ENCODE measurements at regions not wholly inside any gene's neighbourhood (a gene's known extent, or its start where the extent isn't known, plus 50 kb on each side); places are given as distances from the start of the nearest gene placed in this dataset.

DNA sequence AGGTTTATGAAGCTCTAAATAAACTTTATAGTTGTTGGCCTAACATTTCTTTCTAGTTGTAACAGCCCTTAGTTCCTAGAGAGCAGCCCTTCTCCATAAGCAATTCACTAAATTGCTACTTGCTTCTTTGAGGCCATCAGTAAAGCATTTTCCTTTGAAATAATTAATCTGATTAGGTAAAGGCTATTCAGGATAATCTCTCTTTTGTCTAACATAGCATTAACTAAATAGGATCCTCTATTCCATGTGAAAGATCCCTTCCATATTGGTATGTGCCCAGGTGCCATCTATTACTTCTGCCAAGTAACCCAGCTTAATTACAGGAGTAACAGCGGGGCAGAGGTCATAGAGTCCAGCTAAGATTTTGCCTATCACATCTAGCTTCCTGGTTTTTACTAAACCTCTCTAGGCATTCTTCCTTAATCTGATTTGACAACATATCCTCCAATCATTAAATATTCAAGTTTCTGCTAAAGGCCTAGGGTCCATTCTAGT lies 1408.0 kb downstream of the PCDH18 start:
- ChIA-PET POLR2A (ENCODE audit: unreplicated experiment) (no interaction called here), CTCF (no interaction called here)
- no peak overlapping the region for H3K18ac ChIP-seq (ENCODE audit: low read depth, low read length)
- no peaks in the 10 kb centered on the region for H4K20me1 ChIP-seq (ENCODE audit: insufficient read depth, low read length)
- no peak for TF ChIP-seq SMC3 (IDR thresholded peaks at IDR 0.05; ENCODE audit: low read depth, low read length)
- no peak for TF ChIP-seq MAFK (IDR thresholded peaks at IDR 0.05; ENCODE audit: low read depth, low read length)
- TF ChIP-seq RFX5 (IDR thresholded peaks at IDR 0.05; ENCODE audit: low read depth, low read length) = no peak
- no peak for TF ChIP-seq MXI1 (IDR thresholded peaks at IDR 0.05; ENCODE audit: borderline replicate concordance, low read depth, low read length)
- TF ChIP-seq, protein P1, sequence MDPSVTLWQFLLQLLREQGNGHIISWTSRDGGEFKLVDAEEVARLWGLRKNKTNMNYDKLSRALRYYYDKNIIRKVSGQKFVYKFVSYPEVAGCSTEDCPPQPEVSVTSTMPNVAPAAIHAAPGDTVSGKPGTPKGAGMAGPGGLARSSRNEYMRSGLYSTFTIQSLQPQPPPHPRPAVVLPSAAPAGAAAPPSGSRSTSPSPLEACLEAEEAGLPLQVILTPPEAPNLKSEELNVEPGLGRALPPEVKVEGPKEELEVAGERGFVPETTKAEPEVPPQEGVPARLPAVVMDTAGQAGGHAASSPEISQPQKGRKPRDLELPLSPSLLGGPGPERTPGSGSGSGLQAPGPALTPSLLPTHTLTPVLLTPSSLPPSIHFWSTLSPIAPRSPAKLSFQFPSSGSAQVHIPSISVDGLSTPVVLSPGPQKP (IDR thresholded peaks at IDR 0.05; ENCODE audit: borderline replicate concordance, low read depth, low read length) = no peak
- TF ChIP-seq BHLHE40 (IDR thresholded peaks at IDR 0.05; ENCODE audit: low read depth, low read length) = no peak
- no peak for TF ChIP-seq CHD1 (IDR thresholded peaks at IDR 0.05; ENCODE audit: low read depth, low read length)
- TF ChIP-seq RAD21 (IDR thresholded peaks at IDR 0.05; ENCODE audit: low read length) = no peak
- TF ChIP-seq POLR2A (IDR thresholded peaks at IDR 0.05; ENCODE audit: low read depth, low read length) = no peak
- TF ChIP-seq MAZ (IDR thresholded peaks at IDR 0.05; ENCODE audit: borderline replicate concordance, low read depth, low read length) = no peak
- no peak for TF ChIP-seq FOS (IDR thresholded peaks at IDR 0.05; ENCODE audit: low read depth, low read length)
- no peaks in the 10 kb centered on the region for H3K9me3 ChIP-seq (ENCODE audit: control insufficient read depth, insufficient read depth, low read length)
- H3K56ac ChIP-seq (ENCODE audit: extremely low read depth, insufficient read depth, low read length) = no peak overlapping the region
- ATAC-seq (ENCODE audit: low read depth) (no peak), DNase-seq (no peak)
- dilution Hi-C loops (cut with HindIII; ENCODE audit: low sequenced_read_pairs, unreplicated experiment) (no loop called here), in situ Hi-C loops (cut with MboI; ENCODE audit: low sequenced_read_pairs) (no loop called here), intact Hi-C loops (cut with micrococcal nuclease) (no loop called here)
- no peak overlapping the region for H2BK120ac ChIP-seq (ENCODE audit: low read depth, low read length)
- H2BK5ac ChIP-seq (ENCODE audit: low read depth, low read length, poor library complexity, severe bottlenecking) = no peak overlapping the region
- no peaks in the 10 kb centered on the region for H3K27me3 ChIP-seq (ENCODE audit: control insufficient read depth, insufficient read depth, low read length)
- H3K4ac ChIP-seq (ENCODE audit: low read depth, low read length) = no peak overlapping the region
- H3K4me2 ChIP-seq (ENCODE audit: low read depth, low read length) = no peak overlapping the region
- H3K4me3 ChIP-seq (ENCODE audit: insufficient read depth, low read depth, low read length) = no peak overlapping the region
- WGBS, 2 experiments (ENCODE audit: extremely low coverage in 2 of 2, insufficient read length in 1 of 2) = 67% methylated on average over 1 of the region's 1 CpG; no CpG with 5 or more reads in 1 of the 2 experiments
- H3K14ac ChIP-seq (replicated peaks; ENCODE audit: low read depth, low read length) = no peak overlapping the region
- no TSS peak for BruUV-seq (replicated peaks)
- H3K9me1 ChIP-seq (ENCODE audit: insufficient read depth, low read length) = no peaks in the 10 kb centered on the region
- no peak overlapping the region for H2BK20ac ChIP-seq (ENCODE audit: low read depth, low read length)
- no peak overlapping the region for H2AK9ac ChIP-seq (replicated peaks; ENCODE audit: low read depth, low read length, poor library complexity)
- no peak overlapping the region for H2BK15ac ChIP-seq (ENCODE audit: low read depth, low read length)
- H3K27ac ChIP-seq (ENCODE audit: insufficient read depth, low read length) = no peak overlapping the region
- H4K5ac ChIP-seq (ENCODE audit: low read depth, low read length) = no peak overlapping the region
- no peak overlapping the region for H3K9ac ChIP-seq (ENCODE audit: low read depth, low read length)
- no peak overlapping the region for H2AK5ac ChIP-seq (ENCODE audit: low read depth, low read length)
- H3K23ac ChIP-seq (ENCODE audit: low read depth, low read length) = no peak overlapping the region
- H4K8ac ChIP-seq (ENCODE audit: low read depth in 2 of 2, low read length in 2 of 2) = no peak overlapping the region
- H4K91ac ChIP-seq (ENCODE audit: insufficient read depth, low read depth, low read length) = no peak overlapping the region
- H3K4me1 ChIP-seq (ENCODE audit: control insufficient read depth, insufficient read depth, low read length) = no peaks in the 10 kb centered on the region
- no peaks in the 10 kb centered on the region for H3K36me3 ChIP-seq (ENCODE audit: control insufficient read depth, insufficient read depth, low read length)
- H2AFZ ChIP-seq (replicated peaks; ENCODE audit: low read length, poor library complexity) = no peak overlapping the region
- no peaks in the 10 kb centered on the region for H3K79me1 ChIP-seq (ENCODE audit: low read depth in 1 of 2, low read length in 2 of 2)

Data from IMR-90 (cell line).